ENCODE measurements at regions not wholly inside any gene's neighbourhood (a gene's known extent, or its start where the extent isn't known, plus 50 kb on each side); places are given as distances from the start of the nearest gene placed in this dataset.

DNA sequence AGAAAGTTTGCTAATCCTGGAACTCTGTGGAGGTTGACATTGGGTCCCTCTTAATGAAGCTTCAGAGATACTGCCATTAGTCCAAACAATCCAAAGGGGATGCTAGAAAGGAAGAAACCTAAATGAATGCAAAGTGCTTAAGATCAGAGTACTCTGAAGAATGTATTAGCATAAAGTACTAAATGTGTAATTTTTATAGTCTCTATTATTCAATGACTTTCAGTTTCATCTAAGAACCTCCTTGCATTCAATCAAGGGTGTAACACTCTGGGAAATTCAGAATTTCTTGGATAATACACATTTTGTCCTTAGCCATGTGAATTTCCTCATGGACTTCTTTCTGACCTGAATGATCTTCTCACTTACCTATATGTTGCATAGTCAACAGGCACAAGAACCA is 1078.5 kb upstream of the ADGRL4 start:
- H3K4me3 Mint-ChIP-seq: no peak overlapping the region
- no peak for DNase-seq
- H3K9me3 Mint-ChIP-seq: peaks cover 13% of the 10 kb centered on the region
- H3K4me1 ChIP-seq (ENCODE audit: insufficient read depth, low read length): no peaks in the 10 kb centered on the region
- H3K27me3 Mint-ChIP-seq: no peaks in the 10 kb centered on the region
- no peaks in the 10 kb centered on the region for H3K27me3 ChIP-seq (ENCODE audit: control insufficient read depth in 1 of 2, insufficient read depth in 2 of 2, low read length in 2 of 2)
- no peak overlapping the region for H3K27ac Mint-ChIP-seq
- H3K27ac ChIP-seq (ENCODE audit: low read depth in 1 of 2, low read length in 2 of 2): no peak overlapping the region
- TF ChIP-seq, protein P1, sequence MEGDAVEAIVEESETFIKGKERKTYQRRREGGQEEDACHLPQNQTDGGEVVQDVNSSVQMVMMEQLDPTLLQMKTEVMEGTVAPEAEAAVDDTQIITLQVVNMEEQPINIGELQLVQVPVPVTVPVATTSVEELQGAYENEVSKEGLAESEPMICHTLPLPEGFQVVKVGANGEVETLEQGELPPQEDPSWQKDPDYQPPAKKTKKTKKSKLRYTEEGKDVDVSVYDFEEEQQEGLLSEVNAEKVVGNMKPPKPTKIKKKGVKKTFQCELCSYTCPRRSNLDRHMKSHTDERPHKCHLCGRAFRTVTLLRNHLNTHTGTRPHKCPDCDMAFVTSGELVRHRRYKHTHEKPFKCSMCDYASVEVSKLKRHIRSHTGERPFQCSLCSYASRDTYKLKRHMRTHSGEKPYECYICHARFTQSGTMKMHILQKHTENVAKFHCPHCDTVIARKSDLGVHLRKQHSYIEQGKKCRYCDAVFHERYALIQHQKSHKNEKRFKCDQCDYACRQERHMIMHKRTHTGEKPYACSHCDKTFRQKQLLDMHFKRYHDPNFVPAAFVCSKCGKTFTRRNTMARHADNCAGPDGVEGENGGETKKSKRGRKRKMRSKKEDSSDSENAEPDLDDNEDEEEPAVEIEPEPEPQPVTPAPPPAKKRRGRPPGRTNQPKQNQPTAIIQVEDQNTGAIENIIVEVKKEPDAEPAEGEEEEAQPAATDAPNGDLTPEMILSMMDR (IDR thresholded peaks at IDR 0.05): no peak
- H3K36me3 ChIP-seq (ENCODE audit: insufficient read depth, low read length): no peaks in the 10 kb centered on the region
- H3K36me3 Mint-ChIP-seq (ENCODE audit: low read depth): no peaks in the 10 kb centered on the region
- intact Hi-C loops (cut with DNase I, micrococcal nuclease): no loop called here
- CTCF ChIA-PET: no interaction called here
- H3K4me3 ChIP-seq (ENCODE audit: low read length): no peak overlapping the region
- no peak for ATAC-seq (ENCODE audit: poor library complexity)
- POLR2A ChIA-PET: no interaction called here
- H3K4me1 Mint-ChIP-seq (ENCODE audit: low read depth): no peaks in the 10 kb centered on the region
- peaks cover 0 to 5% of the 10 kb centered on the region in 2 experiments for H3K9me3 ChIP-seq (ENCODE audit: control insufficient read depth in 1 of 2, insufficient read depth in 1 of 2, low read length in 2 of 2)

DNA sequence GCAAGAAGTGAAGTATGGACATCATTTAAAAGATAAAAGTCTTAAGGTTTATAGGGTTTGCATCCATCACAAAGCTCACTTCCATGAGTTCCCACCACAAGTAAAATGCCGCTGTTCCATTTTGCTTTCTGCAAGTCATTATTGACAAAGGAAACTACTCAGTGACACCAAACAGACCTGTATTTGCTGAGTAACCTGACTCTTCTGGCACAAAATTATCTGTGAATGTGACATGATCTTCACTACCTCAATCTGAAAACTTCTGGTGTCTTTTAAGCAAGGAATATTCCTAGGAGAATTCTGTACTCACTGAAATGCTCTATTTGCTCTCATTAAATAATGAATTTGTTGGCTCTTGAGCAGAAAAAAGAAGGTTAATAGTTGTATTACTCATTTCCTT is 1077.4 kb upstream of the ADGRL4 start:
- intact Hi-C loops (cut with DNase I, micrococcal nuclease): no loop called here
- no peaks in the 10 kb centered on the region for H3K27me3 Mint-ChIP-seq
- Histone ChIP-seq H3K4me3 (ENCODE audit: low read length) (no peak overlapping the region), H3K27ac (ENCODE audit: low read depth in 1 of 2, low read length in 2 of 2) (no peak overlapping the region), H3K36me3 (ENCODE audit: insufficient read depth, low read length) (no peaks in the 10 kb centered on the region), H3K9me3 (ENCODE audit: control insufficient read depth in 1 of 2, insufficient read depth in 1 of 2, low read length in 2 of 2) (peaks cover 0 to 5% of the 10 kb centered on the region in 2 experiments), H3K27me3 (ENCODE audit: control insufficient read depth in 1 of 2, insufficient read depth in 2 of 2, low read length in 2 of 2) (no peaks in the 10 kb centered on the region), H3K4me1 (ENCODE audit: insufficient read depth, low read length) (no peaks in the 10 kb centered on the region)
- CTCF ChIA-PET: no interaction called here
- no peaks in the 10 kb centered on the region for H3K4me1 Mint-ChIP-seq (ENCODE audit: low read depth)
- TF ChIP-seq, protein P1 (IDR thresholded peaks at IDR 0.05): no peak
- POLR2A ChIA-PET: no interaction called here
- H3K27ac Mint-ChIP-seq: no peak overlapping the region
- H3K9me3 Mint-ChIP-seq: peaks cover 4% of the 10 kb centered on the region
- ATAC-seq (ENCODE audit: poor library complexity): no peak
- no peak overlapping the region for H3K4me3 Mint-ChIP-seq
- DNase-seq: no peak
- H3K36me3 Mint-ChIP-seq (ENCODE audit: low read depth): no peaks in the 10 kb centered on the region

DNA sequence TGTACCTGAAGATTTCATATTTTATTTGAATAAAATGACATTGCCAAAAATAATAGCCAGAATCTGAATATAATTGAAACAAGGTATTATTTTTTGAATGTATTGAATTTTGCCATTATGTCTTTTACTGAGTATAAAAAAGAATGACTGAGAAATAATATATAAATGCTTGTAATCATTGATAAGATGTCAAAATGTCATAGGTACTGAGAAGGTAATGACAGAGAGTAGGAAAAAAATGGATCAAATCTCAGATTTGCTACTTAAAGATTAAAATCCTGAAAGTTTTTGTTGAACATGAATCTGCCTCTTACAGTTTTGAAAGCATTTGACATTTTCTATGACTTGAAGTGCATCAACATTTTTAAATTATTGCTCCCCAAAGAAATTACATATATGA is 1069.9 kb upstream of the ADGRL4 start:
- H3K4me1 ChIP-seq (ENCODE audit: insufficient read depth, low read length): no peaks in the 10 kb centered on the region
- CTCF ChIA-PET: no interaction called here
- TF ChIP-seq, protein P1 (IDR thresholded peaks at IDR 0.05): no peak
- Mint-ChIP-seq H3K36me3 (ENCODE audit: low read depth) (no peaks in the 10 kb centered on the region), H3K27ac (no peak overlapping the region), H3K27me3 (no peaks in the 10 kb centered on the region), H3K4me3 (no peak overlapping the region), H3K4me1 (ENCODE audit: low read depth) (no peaks in the 10 kb centered on the region), H3K9me3 (peaks cover 8% of the 10 kb centered on the region)
- intact Hi-C loops (cut with DNase I, micrococcal nuclease): no loop called here
- H3K36me3 ChIP-seq (ENCODE audit: insufficient read depth, low read length): no peaks in the 10 kb centered on the region
- POLR2A ChIA-PET: no interaction called here
- H3K4me3 ChIP-seq (ENCODE audit: low read length): no peak overlapping the region
- no peaks in the 10 kb centered on the region for H3K27me3 ChIP-seq (ENCODE audit: control insufficient read depth in 1 of 2, insufficient read depth in 2 of 2, low read length in 2 of 2)
- H3K9me3 ChIP-seq (ENCODE audit: control insufficient read depth in 1 of 2, insufficient read depth in 1 of 2, low read length in 2 of 2): peaks cover 0 to 5% of the 10 kb centered on the region in 2 experiments
- DNase-seq: no peak
- no peak for ATAC-seq (ENCODE audit: poor library complexity)
- no peak overlapping the region for H3K27ac ChIP-seq (ENCODE audit: low read depth in 1 of 2, low read length in 2 of 2)
